ENCODE measurements at regions not wholly inside any gene's neighbourhood (a gene's known extent, or its start where the extent isn't known, plus 50 kb on each side); places are given as distances from the start of the nearest gene placed in this dataset.

DNA sequence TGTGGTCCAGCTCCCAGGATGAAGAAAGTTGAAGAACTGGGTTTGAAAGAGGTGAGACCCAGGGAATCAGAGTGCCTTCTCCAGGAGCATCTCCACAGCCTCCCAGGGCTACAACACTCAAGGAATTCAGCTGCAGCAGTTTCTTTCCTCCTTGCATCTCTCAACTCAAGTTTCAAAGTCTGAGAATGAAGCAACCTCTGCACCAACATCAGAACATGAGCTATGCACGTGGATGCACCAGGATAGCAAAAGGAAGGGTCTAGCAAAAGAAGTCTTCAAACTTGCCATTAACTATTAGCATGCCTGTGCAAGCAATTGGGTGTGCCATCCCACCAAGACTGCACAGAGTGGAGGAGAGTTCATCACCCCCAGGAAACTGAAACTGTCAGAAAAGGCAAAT, 193.9 kb downstream of the OTOR start:
- POLR2A ChIA-PET: no interaction called here
- CTCF ChIA-PET: interaction anchor here (0.7 kb wide), 1 partner anchor 25 kb away, joined by 3 read pairs; no protein-coding TSS in a partner anchor
- TF ChIP-seq, protein P1, sequence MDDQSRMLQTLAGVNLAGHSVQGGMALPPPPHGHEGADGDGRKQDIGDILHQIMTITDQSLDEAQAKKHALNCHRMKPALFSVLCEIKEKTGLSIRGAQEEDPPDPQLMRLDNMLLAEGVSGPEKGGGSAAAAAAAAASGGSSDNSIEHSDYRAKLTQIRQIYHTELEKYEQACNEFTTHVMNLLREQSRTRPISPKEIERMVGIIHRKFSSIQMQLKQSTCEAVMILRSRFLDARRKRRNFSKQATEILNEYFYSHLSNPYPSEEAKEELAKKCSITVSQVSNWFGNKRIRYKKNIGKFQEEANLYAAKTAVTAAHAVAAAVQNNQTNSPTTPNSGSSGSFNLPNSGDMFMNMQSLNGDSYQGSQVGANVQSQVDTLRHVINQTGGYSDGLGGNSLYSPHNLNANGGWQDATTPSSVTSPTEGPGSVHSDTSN (CRISPR knock-in tag; IDR thresholded peaks at IDR 0.05): no peak
- TF ChIP-seq KLF10 (tag by site-specific recombination; IDR thresholded peaks at IDR 0.05): no peak
- TF ChIP-seq, protein P2, sequence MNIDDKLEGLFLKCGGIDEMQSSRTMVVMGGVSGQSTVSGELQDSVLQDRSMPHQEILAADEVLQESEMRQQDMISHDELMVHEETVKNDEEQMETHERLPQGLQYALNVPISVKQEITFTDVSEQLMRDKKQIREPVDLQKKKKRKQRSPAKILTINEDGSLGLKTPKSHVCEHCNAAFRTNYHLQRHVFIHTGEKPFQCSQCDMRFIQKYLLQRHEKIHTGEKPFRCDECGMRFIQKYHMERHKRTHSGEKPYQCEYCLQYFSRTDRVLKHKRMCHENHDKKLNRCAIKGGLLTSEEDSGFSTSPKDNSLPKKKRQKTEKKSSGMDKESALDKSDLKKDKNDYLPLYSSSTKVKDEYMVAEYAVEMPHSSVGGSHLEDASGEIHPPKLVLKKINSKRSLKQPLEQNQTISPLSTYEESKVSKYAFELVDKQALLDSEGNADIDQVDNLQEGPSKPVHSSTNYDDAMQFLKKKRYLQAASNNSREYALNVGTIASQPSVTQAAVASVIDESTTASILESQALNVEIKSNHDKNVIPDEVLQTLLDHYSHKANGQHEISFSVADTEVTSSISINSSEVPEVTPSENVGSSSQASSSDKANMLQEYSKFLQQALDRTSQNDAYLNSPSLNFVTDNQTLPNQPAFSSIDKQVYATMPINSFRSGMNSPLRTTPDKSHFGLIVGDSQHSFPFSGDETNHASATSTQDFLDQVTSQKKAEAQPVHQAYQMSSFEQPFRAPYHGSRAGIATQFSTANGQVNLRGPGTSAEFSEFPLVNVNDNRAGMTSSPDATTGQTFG (tag by site-specific recombination; IDR thresholded peaks at IDR 0.05; ENCODE audit: borderline replicate concordance): no peak
- TF ChIP-seq, protein P3, sequence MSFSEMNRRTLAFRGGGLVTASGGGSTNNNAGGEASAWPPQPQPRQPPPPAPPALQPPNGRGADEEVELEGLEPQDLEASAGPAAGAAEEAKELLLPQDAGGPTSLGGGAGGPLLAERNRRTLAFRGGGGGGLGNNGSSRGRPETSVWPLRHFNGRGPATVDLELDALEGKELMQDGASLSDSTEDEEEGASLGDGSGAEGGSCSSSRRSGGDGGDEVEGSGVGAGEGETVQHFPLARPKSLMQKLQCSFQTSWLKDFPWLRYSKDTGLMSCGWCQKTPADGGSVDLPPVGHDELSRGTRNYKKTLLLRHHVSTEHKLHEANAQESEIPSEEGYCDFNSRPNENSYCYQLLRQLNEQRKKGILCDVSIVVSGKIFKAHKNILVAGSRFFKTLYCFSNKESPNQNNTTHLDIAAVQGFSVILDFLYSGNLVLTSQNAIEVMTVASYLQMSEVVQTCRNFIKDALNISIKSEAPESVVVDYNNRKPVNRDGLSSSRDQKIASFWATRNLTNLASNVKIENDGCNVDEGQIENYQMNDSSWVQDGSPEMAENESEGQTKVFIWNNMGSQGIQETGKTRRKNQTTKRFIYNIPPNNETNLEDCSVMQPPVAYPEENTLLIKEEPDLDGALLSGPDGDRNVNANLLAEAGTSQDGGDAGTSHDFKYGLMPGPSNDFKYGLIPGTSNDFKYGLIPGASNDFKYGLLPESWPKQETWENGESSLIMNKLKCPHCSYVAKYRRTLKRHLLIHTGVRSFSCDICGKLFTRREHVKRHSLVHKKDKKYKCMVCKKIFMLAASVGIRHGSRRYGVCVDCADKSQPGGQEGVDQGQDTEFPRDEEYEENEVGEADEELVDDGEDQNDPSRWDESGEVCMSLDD (tag by site-specific recombination; IDR thresholded peaks at IDR 0.05): no peak
- TF ChIP-seq, protein P4, sequence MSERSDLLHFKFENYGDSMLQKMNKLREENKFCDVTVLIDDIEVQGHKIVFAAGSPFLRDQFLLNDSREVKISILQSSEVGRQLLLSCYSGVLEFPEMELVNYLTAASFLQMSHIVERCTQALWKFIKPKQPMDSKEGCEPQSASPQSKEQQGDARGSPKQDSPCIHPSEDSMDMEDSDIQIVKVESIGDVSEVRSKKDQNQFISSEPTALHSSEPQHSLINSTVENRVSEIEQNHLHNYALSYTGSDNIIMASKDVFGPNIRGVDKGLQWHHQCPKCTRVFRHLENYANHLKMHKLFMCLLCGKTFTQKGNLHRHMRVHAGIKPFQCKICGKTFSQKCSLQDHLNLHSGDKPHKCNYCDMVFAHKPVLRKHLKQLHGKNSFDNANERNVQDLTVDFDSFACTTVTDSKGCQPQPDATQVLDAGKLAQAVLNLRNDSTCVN (tag by site-specific recombination; optimal IDR thresholded peaks at IDR 0.05): no peak
- TF ChIP-seq ZBTB1 (tag by site-specific recombination; IDR thresholded peaks at IDR 0.05): no peak
- no peak for TF ChIP-seq ZNF555 (tag by site-specific recombination; conservative IDR thresholded peaks at IDR 0.05)
- TF ChIP-seq ZNF501 (tag by site-specific recombination; IDR thresholded peaks at IDR 0.05): no peak
- no peak for TF ChIP-seq ZFP3 (tag by site-specific recombination; IDR thresholded peaks at IDR 0.05; ENCODE audit: low read depth)
- TF ChIP-seq ZNF112 (tag by site-specific recombination; IDR thresholded peaks at IDR 0.05): no peak
- TF ChIP-seq ZNF391 (tag by site-specific recombination; IDR thresholded peaks at IDR 0.05; ENCODE audit: borderline replicate concordance, low read depth): no peak
- no peak for TF ChIP-seq ZBTB17 (tag by site-specific recombination; IDR thresholded peaks at IDR 0.05)
- TF ChIP-seq, protein P5, sequence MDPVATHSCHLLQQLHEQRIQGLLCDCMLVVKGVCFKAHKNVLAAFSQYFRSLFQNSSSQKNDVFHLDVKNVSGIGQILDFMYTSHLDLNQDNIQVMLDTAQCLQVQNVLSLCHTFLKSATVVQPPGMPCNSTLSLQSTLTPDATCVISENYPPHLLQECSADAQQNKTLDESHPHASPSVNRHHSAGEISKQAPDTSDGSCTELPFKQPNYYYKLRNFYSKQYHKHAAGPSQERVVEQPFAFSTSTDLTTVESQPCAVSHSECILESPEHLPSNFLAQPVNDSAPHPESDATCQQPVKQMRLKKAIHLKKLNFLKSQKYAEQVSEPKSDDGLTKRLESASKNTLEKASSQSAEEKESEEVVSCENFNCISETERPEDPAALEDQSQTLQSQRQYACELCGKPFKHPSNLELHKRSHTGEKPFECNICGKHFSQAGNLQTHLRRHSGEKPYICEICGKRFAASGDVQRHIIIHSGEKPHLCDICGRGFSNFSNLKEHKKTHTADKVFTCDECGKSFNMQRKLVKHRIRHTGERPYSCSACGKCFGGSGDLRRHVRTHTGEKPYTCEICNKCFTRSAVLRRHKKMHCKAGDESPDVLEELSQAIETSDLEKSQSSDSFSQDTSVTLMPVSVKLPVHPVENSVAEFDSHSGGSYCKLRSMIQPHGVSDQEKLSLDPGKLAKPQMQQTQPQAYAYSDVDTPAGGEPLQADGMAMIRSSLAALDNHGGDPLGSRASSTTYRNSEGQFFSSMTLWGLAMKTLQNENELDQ (tag by site-specific recombination; IDR thresholded peaks at IDR 0.05; ENCODE audit: low read depth): no peak
- TF ChIP-seq, protein P6, sequence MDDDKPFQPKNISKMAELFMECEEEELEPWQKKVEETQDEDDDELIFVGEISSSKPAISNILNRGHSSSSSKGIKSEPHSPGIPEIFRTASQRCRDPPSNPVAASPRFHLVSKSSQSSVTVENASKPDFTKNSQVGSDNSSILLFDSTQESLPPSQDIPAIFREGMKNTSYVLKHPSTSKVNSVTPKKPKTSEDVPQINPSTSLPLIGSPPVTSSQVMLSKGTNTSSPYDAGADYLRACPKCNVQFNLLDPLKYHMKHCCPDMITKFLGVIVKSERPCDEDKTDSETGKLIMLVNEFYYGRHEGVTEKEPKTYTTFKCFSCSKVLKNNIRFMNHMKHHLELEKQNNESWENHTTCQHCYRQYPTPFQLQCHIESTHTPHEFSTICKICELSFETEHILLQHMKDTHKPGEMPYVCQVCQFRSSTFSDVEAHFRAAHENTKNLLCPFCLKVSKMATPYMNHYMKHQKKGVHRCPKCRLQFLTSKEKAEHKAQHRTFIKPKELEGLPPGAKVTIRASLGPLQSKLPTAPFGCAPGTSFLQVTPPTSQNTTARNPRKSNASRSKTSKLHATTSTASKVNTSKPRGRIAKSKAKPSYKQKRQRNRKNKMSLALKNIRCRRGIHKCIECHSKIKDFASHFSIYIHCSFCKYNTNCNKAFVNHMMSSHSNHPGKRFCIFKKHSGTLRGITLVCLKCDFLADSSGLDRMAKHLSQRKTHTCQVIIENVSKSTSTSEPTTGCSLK (tag by site-specific recombination; IDR thresholded peaks at IDR 0.05): no peak
- TF ChIP-seq, protein P7, sequence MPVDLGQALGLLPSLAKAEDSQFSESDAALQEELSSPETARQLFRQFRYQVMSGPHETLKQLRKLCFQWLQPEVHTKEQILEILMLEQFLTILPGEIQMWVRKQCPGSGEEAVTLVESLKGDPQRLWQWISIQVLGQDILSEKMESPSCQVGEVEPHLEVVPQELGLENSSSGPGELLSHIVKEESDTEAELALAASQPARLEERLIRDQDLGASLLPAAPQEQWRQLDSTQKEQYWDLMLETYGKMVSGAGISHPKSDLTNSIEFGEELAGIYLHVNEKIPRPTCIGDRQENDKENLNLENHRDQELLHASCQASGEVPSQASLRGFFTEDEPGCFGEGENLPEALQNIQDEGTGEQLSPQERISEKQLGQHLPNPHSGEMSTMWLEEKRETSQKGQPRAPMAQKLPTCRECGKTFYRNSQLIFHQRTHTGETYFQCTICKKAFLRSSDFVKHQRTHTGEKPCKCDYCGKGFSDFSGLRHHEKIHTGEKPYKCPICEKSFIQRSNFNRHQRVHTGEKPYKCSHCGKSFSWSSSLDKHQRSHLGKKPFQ (tag by site-specific recombination; IDR thresholded peaks at IDR 0.05): no peak
- TF ChIP-seq, protein P8, sequence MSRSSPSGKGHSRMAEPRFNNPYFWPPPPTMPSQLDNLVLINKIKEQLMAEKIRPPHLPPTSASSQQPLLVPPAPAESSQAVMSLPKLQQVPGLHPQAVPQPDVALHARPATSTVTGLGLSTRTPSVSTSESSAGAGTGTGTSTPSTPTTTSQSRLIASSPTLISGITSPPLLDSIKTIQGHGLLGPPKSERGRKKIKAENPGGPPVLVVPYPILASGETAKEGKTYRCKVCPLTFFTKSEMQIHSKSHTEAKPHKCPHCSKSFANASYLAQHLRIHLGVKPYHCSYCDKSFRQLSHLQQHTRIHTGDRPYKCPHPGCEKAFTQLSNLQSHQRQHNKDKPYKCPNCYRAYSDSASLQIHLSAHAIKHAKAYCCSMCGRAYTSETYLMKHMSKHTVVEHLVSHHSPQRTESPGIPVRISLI (tag by site-specific recombination; IDR thresholded peaks at IDR 0.05): no peak
- TF ChIP-seq ZBTB7A (tag by site-specific recombination; IDR thresholded peaks at IDR 0.05; ENCODE audit: low read depth): no peak
- TF ChIP-seq, protein P9, sequence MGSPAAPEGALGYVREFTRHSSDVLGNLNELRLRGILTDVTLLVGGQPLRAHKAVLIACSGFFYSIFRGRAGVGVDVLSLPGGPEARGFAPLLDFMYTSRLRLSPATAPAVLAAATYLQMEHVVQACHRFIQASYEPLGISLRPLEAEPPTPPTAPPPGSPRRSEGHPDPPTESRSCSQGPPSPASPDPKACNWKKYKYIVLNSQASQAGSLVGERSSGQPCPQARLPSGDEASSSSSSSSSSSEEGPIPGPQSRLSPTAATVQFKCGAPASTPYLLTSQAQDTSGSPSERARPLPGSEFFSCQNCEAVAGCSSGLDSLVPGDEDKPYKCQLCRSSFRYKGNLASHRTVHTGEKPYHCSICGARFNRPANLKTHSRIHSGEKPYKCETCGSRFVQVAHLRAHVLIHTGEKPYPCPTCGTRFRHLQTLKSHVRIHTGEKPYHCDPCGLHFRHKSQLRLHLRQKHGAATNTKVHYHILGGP (tag by site-specific recombination; IDR thresholded peaks at IDR 0.05): no peak
- TF ChIP-seq SP2 (tag by site-specific recombination; IDR thresholded peaks at IDR 0.05): no peak
- no peak for TF ChIP-seq ZFP41 (tag by site-specific recombination; IDR thresholded peaks at IDR 0.05; ENCODE audit: borderline replicate concordance)
- no peak overlapping the region for H3K4me3 ChIP-seq (ENCODE audit: low read depth, low read length)
- H3K4me1 ChIP-seq (ENCODE audit: control insufficient read depth, insufficient read depth, low read length): no peaks in the 10 kb centered on the region
- H3K9me3 ChIP-seq (ENCODE audit: control insufficient read depth, insufficient read depth, low read depth, low read length): no peaks in the 10 kb centered on the region
- H3K27ac ChIP-seq (ENCODE audit: extremely low read depth, low read depth, low read length): no peak overlapping the region
- H3K36me3 ChIP-seq (ENCODE audit: control insufficient read depth in 2 of 2, insufficient read depth in 1 of 2, low read length in 2 of 2): no peaks in the 10 kb centered on the region

Data from HEK293 (cell line).